ENCODE measurements at regions not wholly inside any gene's neighbourhood (a gene's known extent, or its start where the extent isn't known, plus 50 kb on each side); places are given as distances from the start of the nearest gene placed in this dataset.

GRCh38 chr18:54100920-54101470 is 123.5 kb downstream of the MBD2 start:
- no peak for DNase-seq

GRCh38 chr18:54100466-54100865 is 124.0 kb downstream of the MBD2 start:
- DNase-seq, result no peak

- DNase-seq, result no peak
These were observed 130.0 kb downstream of the MBD2 start for GRCh38 chr18:54094474-54094873.

- DNase-seq, result no peak
These were observed 133.6 kb downstream of the MBD2 start for GRCh38 chr18:54090856-54091255.

DNA sequence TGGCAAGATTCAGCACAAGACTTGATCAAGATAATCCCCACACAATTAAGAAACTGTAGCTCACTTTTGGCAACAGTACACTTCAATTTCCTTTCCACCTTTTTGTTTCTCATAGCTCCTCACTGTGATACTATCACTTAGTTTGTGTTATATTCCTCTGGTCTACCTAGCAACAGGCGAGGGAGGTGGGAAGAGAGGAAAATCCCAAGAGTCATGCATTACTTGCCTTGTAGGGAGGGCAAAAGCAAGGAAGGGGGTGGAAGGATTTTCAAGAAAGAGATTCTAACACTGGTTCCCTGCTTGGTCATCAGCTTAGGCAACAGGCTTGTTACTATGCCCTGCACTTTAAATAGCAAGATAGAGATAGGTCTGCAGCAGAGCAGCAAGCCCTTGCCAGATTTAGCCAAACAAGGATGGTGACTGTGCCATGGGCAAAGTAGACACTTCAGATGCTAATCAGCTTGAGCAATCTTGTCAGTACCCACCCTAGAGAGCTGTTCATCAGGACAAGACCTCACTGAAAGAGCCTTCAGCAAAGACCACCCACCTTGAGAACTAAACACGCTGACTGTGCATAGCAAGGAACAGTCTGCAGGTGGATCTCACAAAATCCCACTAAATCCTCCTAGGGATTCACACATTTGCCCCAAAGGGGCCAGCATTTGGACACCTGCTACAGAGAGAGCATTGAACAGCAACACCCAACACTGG is 134.6 kb downstream of the MBD2 start:
- DNase-seq, result no peak

- DNase-seq, result no peak
These were observed 137.6 kb downstream of the MBD2 start for GRCh38 chr18:54086863-54087262.

- no peak for DNase-seq
These were observed 138.2 kb downstream of the MBD2 start for GRCh38 chr18:54086046-54086802.

- DNase-seq, result no peak
These were observed 143.6 kb downstream of the MBD2 start for GRCh38 chr18:54080858-54081257.

DNA sequence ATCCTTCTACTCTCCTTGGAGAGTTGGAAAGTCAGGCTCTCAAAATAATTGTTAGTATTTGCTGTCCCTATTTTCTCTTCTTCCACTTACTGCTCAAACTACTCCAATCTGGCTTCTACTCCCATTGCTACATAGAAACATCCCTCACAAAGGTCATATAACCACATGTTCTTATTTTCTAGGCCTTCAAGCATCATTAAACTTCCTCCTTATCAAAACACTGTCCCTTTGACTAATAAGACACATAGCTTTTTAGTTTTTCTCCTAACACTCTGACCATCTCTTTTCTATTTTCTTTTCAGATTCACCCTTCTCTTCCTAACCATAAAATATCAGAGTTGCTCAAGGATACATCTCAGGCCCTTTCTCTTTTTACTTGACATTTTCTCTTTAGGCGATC is 148.3 kb downstream of the MBD2 start:
- no peak for DNase-seq

DNA sequence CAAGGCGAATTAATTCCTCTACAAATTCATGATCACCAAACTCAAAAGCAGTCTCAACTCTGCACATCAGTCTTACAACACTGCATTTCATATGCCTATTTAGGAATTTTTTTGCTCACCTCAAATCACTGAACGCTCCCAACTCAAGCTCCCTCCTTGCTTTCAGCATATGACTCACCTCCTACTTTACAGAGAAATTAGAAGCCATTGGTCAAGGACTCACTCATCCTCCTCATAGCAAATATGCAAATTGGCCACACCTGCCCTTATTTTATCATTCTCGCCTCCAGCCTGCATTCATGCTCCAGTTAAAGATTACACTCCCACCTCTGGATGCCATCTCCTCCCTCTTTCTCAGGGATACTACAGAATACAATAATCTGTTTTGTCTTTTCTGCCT is 148.8 kb downstream of the MBD2 start:
- no peak for DNase-seq

DNA sequence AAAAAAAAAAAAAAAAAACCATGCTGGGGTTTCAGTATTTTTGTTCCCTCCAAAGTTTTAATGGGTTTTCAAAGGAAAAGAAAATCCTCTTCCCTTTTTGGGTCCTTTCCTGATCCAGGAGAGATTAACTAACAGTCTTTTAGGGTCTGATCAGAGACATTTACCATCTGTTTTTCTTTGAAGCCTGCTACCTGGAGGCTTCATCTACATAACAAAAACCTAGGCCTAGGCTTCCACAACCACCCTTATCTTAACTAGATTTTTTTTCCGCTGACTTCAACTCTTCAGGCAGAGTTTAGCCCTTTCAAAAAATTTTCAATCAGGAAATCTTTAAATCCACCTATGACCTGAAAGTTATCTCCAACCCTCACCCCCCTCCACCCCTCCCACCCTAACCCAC is 154.7 kb downstream of the MBD2 start:
- no peak for DNase-seq

GRCh38 chr18:54060343-54061005 is 164.0 kb downstream of the MBD2 start:
- DNase-seq, result no peak

- DNase-seq, result no peak
These were observed 171.6 kb downstream of the MBD2 start for GRCh38 chr18:54052732-54053429.

GRCh38 chr18:54052259-54052658 is 172.2 kb downstream of the MBD2 start:
- DNase-seq, result no peak

- DNase-seq, result no peak
These were observed 180.8 kb downstream of the MBD2 start for GRCh38 chr18:54043484-54044251.

- no peak for DNase-seq
These were observed 188.5 kb downstream of the MBD2 start for GRCh38 chr18:54035927-54036326.

GRCh38 chr18:54033052-54033451 is 191.4 kb downstream of the MBD2 start:
- DNase-seq, result no peak

- DNase-seq, result no peak
These were observed 192.1 kb downstream of the MBD2 start for GRCh38 chr18:54032412-54032811.

GRCh38 chr18:54031243-54031642 is 193.2 kb downstream of the MBD2 start:
- no peak for DNase-seq

- DNase-seq, result no peak
These were observed 194.0 kb downstream of the MBD2 start for GRCh38 chr18:54030434-54030833.

- DNase-seq, result no peak
These were observed 201.0 kb downstream of the MBD2 start for GRCh38 chr18:54023471-54023870.

Data from right lung (tissue), 2 donors.